Thyroid gland (tissue), 4 donors: ENCODE measurements at regions not wholly inside any gene's neighbourhood (a gene's known extent, or its start where the extent isn't known, plus 50 kb on each side); places are given as distances from the start of the nearest gene placed in this dataset.

Source experiments
- DNase-seq, 2 donors: peaks; one replicate each; pipeline ENCODE4 v3.0.0-alpha.2; 2019
- H3K27ac ChIP-seq, 3 donors: fragments of 200-600 bp; sonication (generic); 1 replicate in 2 of 3; 2 replicates in 1 of 3; pipeline ENCODE4 v1.5.1; 2016 to 2019; ENCODE audit warnings: mild to moderate bottlenecking in 1 of 3, moderate library complexity in 1 of 3
- H3K27me3 ChIP-seq: fragments of 200-600 bp; sonication (generic); one replicate; pipeline ENCODE4 v1.5.1; 2019
- H3K36me3 ChIP-seq, 2 donors: fragments of 200-600 bp; sonication (generic); one replicate each; pipeline ENCODE4 v1.5.1; 2016 to 2019
- H3K4me1 ChIP-seq, 2 donors: fragments of 200-600 bp; sonication (generic); one replicate each; pipeline ENCODE4 v1.5.1; 2017 to 2019
- H3K4me3 ChIP-seq, 3 donors: fragments of 200-600 bp; sonication (generic); replicated peaks in 1 of 3; 1 replicate in 2 of 3; 2 replicates in 1 of 3; pipeline ENCODE4 v1.5.1; 2016; ENCODE audit warnings: mild to moderate bottlenecking in 1 of 3
- H3K9me3 ChIP-seq: fragments of 200-600 bp; sonication (generic); one replicate; pipeline ENCODE4 v1.5.1; 2017
- CTCF ChIP-seq, 6 experiments: fragments of 200-600 bp in 3 of 6; fragments of 450-650 bp in 3 of 6; sonication (generic) in 3 of 6; IDR thresholded peaks; one replicate each; pipeline ENCODE4 v1.5.1; 2016 to 2019; ENCODE audit warnings: antibody characterized with exemption in 6 of 6, mild to moderate bottlenecking in 2 of 6, inconsistent platforms in 1 of 6, moderate library complexity in 1 of 6
- POLR2A ChIP-seq, 2 donors: fragments of 450-650 bp; IDR thresholded peaks; one replicate each; pipeline ENCODE4 v1.6.1; 2017; ENCODE audit warnings: antibody characterized with exemption in 2 of 2, mild to moderate bottlenecking in 2 of 2, moderate library complexity in 1 of 2
- WGBS, 2 donors: methylation state at CpG; one replicate each; pipeline ENCODE4 v1.1.5; 2017; 5-methylcytosine and 5-hydroxymethylcytosine counted together
- intact Hi-C: fragments of 100-400 bp; cut with DNase I; formaldehyde crosslinking; loops from one replicate; pipeline ENCODE4 v1.15.1; 2023

- H3K4me1 ChIP-seq = peaks cover 0 to 5% of the 10 kb centered on the region in 2 donors
- H3K36me3 ChIP-seq = no peaks in the 10 kb centered on the region
- 83 to 93% methylated on average over 2 of the region's 2 CpGs for WGBS, 2 donors
- no peak for DNase-seq
- H3K9me3 ChIP-seq = no peaks in the 10 kb centered on the region
- intact Hi-C loops = no loop called here
- no peaks in the 10 kb centered on the region for H3K27me3 ChIP-seq
- TF ChIP-seq POLR2A (IDR thresholded peaks at IDR 0.05) (no peak), CTCF (IDR thresholded peaks at IDR 0.05) (no peak)
- no peak overlapping the region for H3K27ac ChIP-seq
- no peak overlapping the region for H3K4me3 ChIP-seq
These were observed 116.2 kb upstream of the SLC4A4 start for GRCh38 chr4:71222661-71223060.

GRCh38 chr4:71229477-71230270, 109.1 kb upstream of the SLC4A4 start:
- intact Hi-C loops = no loop called here

GRCh38 chr4:71230271-71231128, 108.3 kb upstream of the SLC4A4 start:
- Histone ChIP-seq H3K9me3 (no peaks in the 10 kb centered on the region), H3K4me1 (peaks cover 27 to 28% of the 10 kb centered on the region in 2 donors), H3K27ac (peak overlapping the region; percentile 66 to 81 (median 75)), H3K36me3 (no peaks in the 10 kb centered on the region), H3K27me3 (no peaks in the 10 kb centered on the region), H3K4me3 (no peak overlapping the region)
- peak; percentile 20 to 38 for DNase-seq
- intact Hi-C loops = no loop called here
- 42% methylated on average over 11 of the region's 11 CpGs for WGBS, 2 donors
- TF ChIP-seq CTCF (IDR thresholded peaks at IDR 0.05) (no peak), POLR2A (IDR thresholded peaks at IDR 0.05) (no peak)

More at GRCh38 chr4:71229477-71230270, 109.1 kb upstream of the SLC4A4 start:
- no peaks in the 10 kb centered on the region for H3K9me3 ChIP-seq
- H3K4me3 ChIP-seq = no peak overlapping the region
- no peaks in the 10 kb centered on the region for H3K36me3 ChIP-seq
- peak overlapping the region; percentile 66 to 81 (median 75) for H3K27ac ChIP-seq
- peaks cover 27 to 28% of the 10 kb centered on the region in 2 donors for H3K4me1 ChIP-seq
- TF ChIP-seq CTCF (IDR thresholded peaks at IDR 0.05) (peak in 5 of 6 experiments; percentile 43 to 79 (median 61)), POLR2A (IDR thresholded peaks at IDR 0.05) (no peak)
- no peaks in the 10 kb centered on the region for H3K27me3 ChIP-seq
- 26 to 33% methylated on average over 9 of the region's 9 CpGs for whole genome bisulfite sequencing, 2 donors
- peak; percentile 46 to 50 for DNase-seq

- 31 to 57% methylated on average over 14 of the region's 14 CpGs for WGBS, 2 donors
- Histone ChIP-seq H3K36me3 (no peaks in the 10 kb centered on the region), H3K9me3 (no peaks in the 10 kb centered on the region), H3K4me1 (peaks cover 27 to 28% of the 10 kb centered on the region in 2 donors), H3K27me3 (no peaks in the 10 kb centered on the region), H3K4me3 (no peak overlapping the region), H3K27ac (peak overlapping the region; percentile 66 to 81 (median 75))
- TF ChIP-seq POLR2A (IDR thresholded peaks at IDR 0.05) = peak in 1 of 2 donors; percentile 39
- no peak for TF ChIP-seq CTCF (IDR thresholded peaks at IDR 0.05)
- DNase-seq = peak; percentile 98 to 99
- intact Hi-C loops = no loop called here
These were observed 107.4 kb upstream of the SLC4A4 start for GRCh38 chr4:71231129-71232055.
